Loucy (cell line): ENCODE measurements at regions not wholly inside any gene's neighbourhood (a gene's known extent, or its start where the extent isn't known, plus 50 kb on each side); places are given as distances from the start of the nearest gene placed in this dataset.

Source experiments
- EZH2phosphoT487 ChIP-seq: fragments of 200-600 bp; IDR thresholded peaks from 2 replicates; pipeline ENCODE4 v1.6.1; 2018; ENCODE audit warnings: antibody characterized with exemption, mild to moderate bottlenecking, moderate library complexity, borderline replicate concordance
- TF ChIP-seq, protein P1 (sequence below): fragments of 200-600 bp; sonication (generic); conservative IDR thresholded peaks from 2 replicates; pipeline ENCODE4 v1.5.1; 2014; ENCODE audit warnings: mild to moderate bottlenecking, antibody characterized with exemption, low read length

DNA sequence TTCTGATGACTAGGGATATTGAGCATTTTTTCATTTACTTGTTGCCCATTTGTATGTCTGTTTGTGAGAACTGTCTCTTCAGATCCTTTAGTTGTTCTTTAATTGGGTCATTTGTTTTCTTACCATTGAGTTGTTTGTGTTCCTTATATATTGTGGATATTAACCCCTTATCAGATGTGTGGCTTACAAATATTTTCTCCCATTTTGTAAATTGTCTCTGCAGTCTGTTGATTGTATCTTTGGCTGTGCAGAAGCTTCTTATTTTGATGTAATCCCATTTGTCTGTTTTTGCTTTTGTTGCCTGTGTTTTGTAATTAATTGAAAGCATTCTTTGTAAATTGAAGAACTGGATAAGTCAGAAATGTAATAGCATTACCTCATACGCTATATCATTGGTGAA is 459.1 kb upstream of the FOXG1 start:
- TF ChIP-seq, protein P1, sequence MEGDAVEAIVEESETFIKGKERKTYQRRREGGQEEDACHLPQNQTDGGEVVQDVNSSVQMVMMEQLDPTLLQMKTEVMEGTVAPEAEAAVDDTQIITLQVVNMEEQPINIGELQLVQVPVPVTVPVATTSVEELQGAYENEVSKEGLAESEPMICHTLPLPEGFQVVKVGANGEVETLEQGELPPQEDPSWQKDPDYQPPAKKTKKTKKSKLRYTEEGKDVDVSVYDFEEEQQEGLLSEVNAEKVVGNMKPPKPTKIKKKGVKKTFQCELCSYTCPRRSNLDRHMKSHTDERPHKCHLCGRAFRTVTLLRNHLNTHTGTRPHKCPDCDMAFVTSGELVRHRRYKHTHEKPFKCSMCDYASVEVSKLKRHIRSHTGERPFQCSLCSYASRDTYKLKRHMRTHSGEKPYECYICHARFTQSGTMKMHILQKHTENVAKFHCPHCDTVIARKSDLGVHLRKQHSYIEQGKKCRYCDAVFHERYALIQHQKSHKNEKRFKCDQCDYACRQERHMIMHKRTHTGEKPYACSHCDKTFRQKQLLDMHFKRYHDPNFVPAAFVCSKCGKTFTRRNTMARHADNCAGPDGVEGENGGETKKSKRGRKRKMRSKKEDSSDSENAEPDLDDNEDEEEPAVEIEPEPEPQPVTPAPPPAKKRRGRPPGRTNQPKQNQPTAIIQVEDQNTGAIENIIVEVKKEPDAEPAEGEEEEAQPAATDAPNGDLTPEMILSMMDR: no peak
- no peak for TF ChIP-seq EZH2phosphoT487
